Karpas-422 (cell line): ENCODE measurements at regions not wholly inside any gene's neighbourhood (a gene's known extent, or its start where the extent isn't known, plus 50 kb on each side); places are given as distances from the start of the nearest gene placed in this dataset.

ENCODE experiments used
- DNase-seq: peaks from one replicate; pipeline ENCODE4 v3.0.0-alpha.2; 2015
- H2AFZ ChIP-seq: fragments of 200-600 bp; sonication (generic); 2 replicates; pipeline ENCODE4 v1.6.1; 2014; ENCODE audit warnings: antibody characterized with exemption, low read length, mixed read lengths
- H3K27ac ChIP-seq: fragments of 200-600 bp; sonication (generic); 2 replicates; pipeline ENCODE4 v1.5.1; 2014; ENCODE audit warnings: mild to moderate bottlenecking, low read length, moderate library complexity
- H3K27me3 ChIP-seq: fragments of 200-600 bp; sonication (generic); 2 replicates; pipeline ENCODE4 v1.6.1; 2014; ENCODE audit warnings: low read length, mixed read lengths
- H3K36me3 ChIP-seq: fragments of 200-600 bp; sonication (generic); 2 replicates; pipeline ENCODE4 v1.6.1; 2014; ENCODE audit warnings: low read length, mixed read lengths; ENCODE audit not compliant: insufficient read depth
- H3K4me1 ChIP-seq: fragments of 200-600 bp; sonication (generic); 2 replicates; pipeline ENCODE4 v1.6.1; 2014; ENCODE audit warnings: mild to moderate bottlenecking, low read length, mixed read lengths
- H3K4me2 ChIP-seq: fragments of 200-600 bp; sonication (generic); 2 replicates; pipeline ENCODE4 v1.6.1; 2014; ENCODE audit warnings: low read length, low read depth, mild to moderate bottlenecking; ENCODE audit not compliant: poor library complexity, severe bottlenecking
- H3K4me3 ChIP-seq: fragments of 200-600 bp; sonication (generic); 2 replicates; pipeline ENCODE4 v1.5.1; 2014; ENCODE audit warnings: mild to moderate bottlenecking, antibody characterized with exemption, low read length, mixed read lengths
- H3K79me2 ChIP-seq: fragments of 200-600 bp; sonication (generic); 2 replicates; pipeline ENCODE4 v1.6.1; 2014; ENCODE audit warnings: mild to moderate bottlenecking, low read length, mixed read lengths
- H3K9ac ChIP-seq: fragments of 200-600 bp; sonication (generic); 2 replicates; pipeline ENCODE4 v1.6.0; 2014; ENCODE audit warnings: low read length
- H3K9me2 ChIP-seq: fragments of 200-600 bp; sonication (generic), shearing (Covaris generic); replicated peaks from 2 replicates; pipeline ENCODE4 v1.6.0; 2014; ENCODE audit warnings: mild to moderate bottlenecking, low read length, moderate library complexity; ENCODE audit not compliant: insufficient read depth
- H3K9me3 ChIP-seq: fragments of 300-700, 200-600 bp; sonication (generic); 2 replicates; pipeline ENCODE4 v1.6.1; 2014; ENCODE audit warnings: low read length, mixed read lengths
- H4K20me1 ChIP-seq: fragments of 200-600 bp; sonication (generic); 2 replicates; pipeline ENCODE4 v1.6.1; 2014; ENCODE audit warnings: mild to moderate bottlenecking, antibody characterized with exemption, low read length, low read depth; ENCODE audit not compliant: insufficient read depth

- H3K4me3 ChIP-seq, result no peak overlapping the region
- peaks cover 5% of the 10 kb centered on the region; the same call in 1 of the 2 replicates for H3K9me3 ChIP-seq
- no peaks in the 10 kb centered on the region for H3K9me2 ChIP-seq
- H3K27me3 ChIP-seq, result no peaks in the 10 kb centered on the region
- no peak overlapping the region for H3K9ac ChIP-seq
- DNase-seq, result no peak
- H3K27ac ChIP-seq, result no peak overlapping the region
- no peaks in the 10 kb centered on the region for H3K36me3 ChIP-seq
- H3K79me2 ChIP-seq, result no peaks in the 10 kb centered on the region
- no peaks in the 10 kb centered on the region for H4K20me1 ChIP-seq
- H2AFZ ChIP-seq, result no peak overlapping the region
- H3K4me1 ChIP-seq, result no peaks in the 10 kb centered on the region
- no peak overlapping the region for H3K4me2 ChIP-seq
These were observed 730.6 kb upstream of the NECTIN3 start for GRCh38 chr3:110341047-110341446.

- no peaks in the 10 kb centered on the region for H3K27me3 ChIP-seq
- no peak overlapping the region for H2AFZ ChIP-seq
- H3K9ac ChIP-seq, result no peak overlapping the region
- H3K4me2 ChIP-seq, result no peak overlapping the region
- H4K20me1 ChIP-seq, result no peaks in the 10 kb centered on the region
- no peaks in the 10 kb centered on the region for H3K79me2 ChIP-seq
- peaks cover 10% of the 10 kb centered on the region for H3K9me3 ChIP-seq
- no peak overlapping the region for H3K27ac ChIP-seq
- H3K9me2 ChIP-seq, result no peaks in the 10 kb centered on the region
- no peaks in the 10 kb centered on the region for H3K36me3 ChIP-seq
- no peak for DNase-seq
- H3K4me3 ChIP-seq, result no peak overlapping the region
- H3K4me1 ChIP-seq, result no peaks in the 10 kb centered on the region
These were observed 728.2 kb upstream of the NECTIN3 start for GRCh38 chr3:110343376-110343775.

DNA sequence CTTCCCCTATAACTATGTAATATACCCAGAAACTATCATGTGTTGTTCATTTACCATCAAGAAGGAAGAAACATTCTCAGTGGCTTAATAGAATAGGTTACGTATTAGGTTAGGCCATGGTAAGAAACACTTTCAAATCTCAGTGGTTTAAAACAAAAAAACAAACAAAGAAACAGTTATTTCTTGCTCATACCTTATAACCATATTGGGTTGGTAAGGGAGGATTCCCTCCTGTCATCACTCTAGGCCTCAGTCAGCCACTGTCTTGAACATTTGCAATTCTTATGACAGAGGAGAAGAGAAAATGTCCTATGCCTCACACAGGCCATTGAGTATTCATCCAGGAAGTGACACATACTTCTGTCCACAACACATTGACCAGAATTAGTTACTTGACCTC, 727.7 kb upstream of the NECTIN3 start:
- Histone ChIP-seq H3K9ac (no peak overlapping the region), H3K4me2 (no peak overlapping the region), H3K27ac (no peak overlapping the region), H4K20me1 (no peaks in the 10 kb centered on the region), H3K9me3 (peaks cover 7% of the 10 kb centered on the region), H3K4me1 (no peaks in the 10 kb centered on the region), H3K27me3 (no peaks in the 10 kb centered on the region), H2AFZ (no peak overlapping the region), H3K4me3 (no peak overlapping the region), H3K79me2 (no peaks in the 10 kb centered on the region), H3K9me2 (no peaks in the 10 kb centered on the region), H3K36me3 (no peaks in the 10 kb centered on the region)
- no peak for DNase-seq

DNA sequence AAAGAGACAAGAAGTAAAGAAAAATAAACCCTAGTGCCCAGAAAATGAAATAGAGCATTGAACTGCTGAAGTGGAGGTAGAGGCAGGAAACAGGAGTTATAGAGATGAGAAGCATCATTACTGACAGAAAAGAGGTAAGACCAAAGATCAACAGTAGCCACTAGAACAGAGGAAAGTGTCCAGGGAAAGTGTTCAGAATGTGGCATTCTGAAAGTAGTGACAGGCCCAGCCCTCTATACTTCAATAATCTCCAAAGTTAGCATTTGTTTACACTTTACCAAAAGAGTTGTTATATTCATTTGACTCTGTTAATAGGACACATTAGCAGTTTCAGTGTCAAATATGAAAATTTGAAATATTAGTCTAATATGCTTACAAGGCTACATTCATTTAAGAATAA, 727.1 kb upstream of the NECTIN3 start:
- no peaks in the 10 kb centered on the region for H3K9me2 ChIP-seq
- no peak overlapping the region for H3K4me2 ChIP-seq
- DNase-seq, result no peak
- no peaks in the 10 kb centered on the region for H3K4me1 ChIP-seq
- H3K9me3 ChIP-seq, result peaks cover 5% of the 10 kb centered on the region
- H2AFZ ChIP-seq, result no peak overlapping the region
- H3K36me3 ChIP-seq, result no peaks in the 10 kb centered on the region
- no peak overlapping the region for H3K27ac ChIP-seq
- H3K27me3 ChIP-seq, result no peaks in the 10 kb centered on the region
- H3K79me2 ChIP-seq, result no peaks in the 10 kb centered on the region
- H3K4me3 ChIP-seq, result no peak overlapping the region
- H4K20me1 ChIP-seq, result no peaks in the 10 kb centered on the region
- no peak overlapping the region for H3K9ac ChIP-seq

GRCh38 chr3:110344897-110345767, 726.5 kb upstream of the NECTIN3 start:
- Histone ChIP-seq H3K27ac (no peak overlapping the region), H3K9me3 (peaks cover 5% of the 10 kb centered on the region), H3K4me2 (no peak overlapping the region), H3K79me2 (no peaks in the 10 kb centered on the region), H3K27me3 (no peaks in the 10 kb centered on the region), H2AFZ (no peak overlapping the region), H3K4me1 (no peaks in the 10 kb centered on the region), H3K9ac (no peak overlapping the region), H3K9me2 (no peaks in the 10 kb centered on the region), H3K36me3 (no peaks in the 10 kb centered on the region), H4K20me1 (no peaks in the 10 kb centered on the region), H3K4me3 (no peak overlapping the region)
- DNase-seq, result no peak

- no peaks in the 10 kb centered on the region for H3K36me3 ChIP-seq
- H3K4me3 ChIP-seq, result no peak overlapping the region
- H3K79me2 ChIP-seq, result no peaks in the 10 kb centered on the region
- H3K4me1 ChIP-seq, result no peaks in the 10 kb centered on the region
- H4K20me1 ChIP-seq, result no peaks in the 10 kb centered on the region
- H3K27ac ChIP-seq, result no peak overlapping the region
- H3K9ac ChIP-seq, result no peak overlapping the region
- no peak overlapping the region for H2AFZ ChIP-seq
- peaks cover 7% of the 10 kb centered on the region for H3K9me3 ChIP-seq
- no peak overlapping the region for H3K4me2 ChIP-seq
- no peaks in the 10 kb centered on the region for H3K9me2 ChIP-seq
- DNase-seq, result no peak
- H3K27me3 ChIP-seq, result no peaks in the 10 kb centered on the region
These were observed 722.3 kb upstream of the NECTIN3 start for GRCh38 chr3:110349295-110349694.

DNA sequence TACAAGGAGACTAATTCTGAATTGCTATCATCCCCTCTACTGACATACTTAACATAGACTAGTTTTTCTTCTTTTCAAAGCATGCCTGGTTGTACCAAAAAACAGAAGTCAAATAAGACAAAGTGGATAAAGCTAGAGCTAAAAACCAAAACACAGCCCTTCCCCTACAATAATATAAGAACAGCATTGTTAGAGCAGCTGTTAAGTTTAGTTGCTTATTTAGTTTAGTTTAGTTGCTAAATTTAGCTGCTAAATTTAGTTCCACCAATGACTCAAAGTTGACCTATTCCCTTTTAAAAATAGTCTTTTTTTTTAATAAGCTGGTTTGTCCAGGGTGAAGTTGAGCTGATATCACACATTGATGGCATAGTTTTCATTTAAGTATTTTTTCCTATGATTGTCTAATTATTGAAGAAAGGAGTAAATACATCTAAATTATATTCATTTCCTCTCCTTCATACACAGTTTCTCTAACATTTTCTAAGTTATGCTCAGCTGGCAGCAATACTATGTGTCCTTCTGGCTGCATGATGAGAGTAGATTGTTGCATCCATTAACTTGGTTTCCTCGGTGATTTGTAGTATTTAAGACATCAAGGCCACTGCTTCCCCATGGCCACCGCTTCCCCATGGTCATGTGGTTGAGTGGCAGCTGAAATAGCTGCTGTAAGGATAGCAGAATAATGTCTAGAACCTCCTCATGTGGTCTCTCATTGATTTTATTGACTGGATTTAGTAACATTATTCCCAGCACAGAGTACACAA, 718.6 kb upstream of the NECTIN3 start:
- H3K79me2 ChIP-seq, result no peaks in the 10 kb centered on the region
- no peaks in the 10 kb centered on the region for H3K36me3 ChIP-seq
- no peaks in the 10 kb centered on the region for H3K4me1 ChIP-seq

DNA sequence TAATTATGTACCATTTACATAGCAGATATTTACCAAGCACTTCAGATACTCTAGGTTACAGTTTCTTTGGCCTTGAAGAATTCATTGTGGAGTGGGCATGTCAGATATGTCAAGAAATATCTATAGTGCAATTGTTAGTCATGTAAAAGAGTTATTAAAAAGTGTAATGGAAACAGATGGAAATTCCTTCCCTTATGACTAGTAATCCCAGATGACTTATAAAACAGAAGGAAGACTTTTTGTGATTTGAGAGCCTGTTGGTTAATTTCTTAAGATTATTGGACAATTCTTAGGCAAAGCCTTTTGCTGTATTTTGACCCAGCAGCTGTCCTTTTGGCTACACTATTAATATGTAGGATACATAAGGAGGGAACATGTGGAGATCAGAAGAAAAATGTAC, 708.9 kb upstream of the NECTIN3 start:
- Histone ChIP-seq H4K20me1 (no peaks in the 10 kb centered on the region), H3K4me2 (no peak overlapping the region), H3K36me3 (no peaks in the 10 kb centered on the region), H3K79me2 (no peaks in the 10 kb centered on the region), H3K4me3 (no peak overlapping the region), H2AFZ (no peak overlapping the region), H3K9me2 (no peaks in the 10 kb centered on the region), H3K27me3 (no peaks in the 10 kb centered on the region), H3K4me1 (no peaks in the 10 kb centered on the region), H3K9ac (no peak overlapping the region), H3K27ac (no peak overlapping the region), H3K9me3 (peaks cover 6% of the 10 kb centered on the region)
- no peak for DNase-seq

More for the DNA sequence above, 718.6 kb upstream of the NECTIN3 start:
- H3K9me2 ChIP-seq, result no peaks in the 10 kb centered on the region
- DNase-seq, result no peak
- peaks cover 18% of the 10 kb centered on the region for H3K9me3 ChIP-seq
- H3K27me3 ChIP-seq, result no peaks in the 10 kb centered on the region
- no peak overlapping the region for H3K9ac ChIP-seq
- H3K4me2 ChIP-seq, result no peak overlapping the region
- H3K4me3 ChIP-seq, result no peak overlapping the region
- H2AFZ ChIP-seq, result no peak overlapping the region
- no peak overlapping the region for H3K27ac ChIP-seq
- H4K20me1 ChIP-seq, result no peaks in the 10 kb centered on the region
